Epithelial cell of esophagus (primary cell): ENCODE measurements at regions not wholly inside any gene's neighbourhood (a gene's known extent, or its start where the extent isn't known, plus 50 kb on each side); places are given as distances from the start of the nearest gene placed in this dataset.

Experiments
- DNase-seq: peaks from one replicate; pipeline ENCODE4 v3.0.0; 2010; ENCODE audit warnings: low read depth
- H3K4me3 ChIP-seq: 2 replicates; pipeline ENCODE4 v1.5.1; 2011; ENCODE audit warnings: mild to moderate bottlenecking, low read length, control low read depth
- CTCF ChIP-seq: IDR thresholded peaks from 2 replicates; pipeline ENCODE4 v1.5.1; 2011; ENCODE audit warnings: low read depth, mild to moderate bottlenecking, low read length, control low read depth, inconsistent platforms; ENCODE audit not compliant: insufficient read depth; ENCODE audit errors: missing control alignments

- no peak for DNase-seq
- no peak overlapping the region for H3K4me3 ChIP-seq
- no peak for TF ChIP-seq CTCF
Observed at GRCh38 chr6:102474041-102474807, 1080.7 kb downstream of the GRIK2 start.

GRCh38 chr6:102458990-102459389 lies 1065.5 kb downstream of the GRIK2 start:
- TF ChIP-seq CTCF: no peak

GRCh38 chr6:102438171-102438570 lies 1044.7 kb downstream of the GRIK2 start:
- no peak for TF ChIP-seq CTCF
- DNase-seq: no peak
- H3K4me3 ChIP-seq: no peak overlapping the region

More at GRCh38 chr6:102458990-102459389, 1065.5 kb downstream of the GRIK2 start:
- no peak overlapping the region for H3K4me3 ChIP-seq
- no peak for DNase-seq

- DNase-seq: no peak
- TF ChIP-seq CTCF: no peak
- no peak overlapping the region for H3K4me3 ChIP-seq
Observed at GRCh38 chr6:102417368-102417998, 1024.0 kb downstream of the GRIK2 start.

GRCh38 chr6:102415891-102416290 lies 1022.4 kb downstream of the GRIK2 start:
- no peak overlapping the region for H3K4me3 ChIP-seq
- no peak for TF ChIP-seq CTCF

GRCh38 chr6:102411796-102412195 lies 1018.3 kb downstream of the GRIK2 start:
- TF ChIP-seq CTCF: no peak
- no peak overlapping the region for H3K4me3 ChIP-seq
- no peak for DNase-seq

More at GRCh38 chr6:102415891-102416290, 1022.4 kb downstream of the GRIK2 start:
- no peak for DNase-seq
